ENCODE measurements at regions not wholly inside any gene's neighbourhood (a gene's known extent, or its start where the extent isn't known, plus 50 kb on each side); places are given as distances from the start of the nearest gene placed in this dataset.
"Not testable (repeated sequence)": the region's sequence is repeated elsewhere in the genome, so short reads cannot be mapped to it uniquely, and the experiment has no call there.

DNA sequence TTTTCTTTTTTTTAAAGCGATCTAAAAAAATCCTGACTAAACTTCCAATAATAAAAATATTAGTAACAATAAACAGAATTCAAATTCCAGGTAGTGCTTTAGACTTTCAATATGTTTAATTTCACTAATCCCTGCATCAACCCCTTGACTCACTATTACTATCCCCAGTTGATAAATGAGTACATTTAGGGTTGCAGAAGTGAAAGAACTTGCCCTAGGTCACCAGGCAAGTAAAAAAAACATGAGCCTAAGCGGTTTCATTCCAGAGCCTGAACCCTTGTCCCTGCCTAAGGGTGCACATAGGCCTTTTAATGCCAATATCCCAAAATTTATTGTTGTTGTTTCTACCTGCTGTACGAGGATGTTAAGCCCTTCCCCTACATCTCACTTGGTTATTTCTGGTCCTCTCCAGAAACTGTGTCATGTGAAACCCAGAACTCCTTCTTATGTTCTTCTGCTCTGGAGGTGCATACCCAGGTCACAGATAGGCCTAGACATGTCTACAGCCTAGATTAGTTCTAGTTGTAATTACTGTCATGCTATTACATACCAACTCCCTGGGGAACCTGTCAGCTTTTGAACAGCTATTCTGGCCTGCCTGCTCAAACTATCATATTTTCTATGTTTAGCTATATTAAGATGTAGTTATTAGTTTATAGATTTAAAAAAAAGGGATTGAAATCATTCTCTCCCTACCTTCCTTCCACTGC is 244.5 kb upstream of the PITX2 start:
- H3K9me3 ChIP-seq (ENCODE audit: severe bottlenecking), result no peaks in the 10 kb centered on the region
- DNase-seq, result no peak
- peaks cover 27% of the 10 kb centered on the region for H3K27me3 ChIP-seq (ENCODE audit: insufficient read depth, low read depth, severe bottlenecking)
- H3K27ac ChIP-seq, result no peak overlapping the region
- no peak overlapping the region for H3K4me3 ChIP-seq (ENCODE audit: low read depth, low read length)
- no peaks in the 10 kb centered on the region for H3K36me3 ChIP-seq
- TF ChIP-seq, protein P1, sequence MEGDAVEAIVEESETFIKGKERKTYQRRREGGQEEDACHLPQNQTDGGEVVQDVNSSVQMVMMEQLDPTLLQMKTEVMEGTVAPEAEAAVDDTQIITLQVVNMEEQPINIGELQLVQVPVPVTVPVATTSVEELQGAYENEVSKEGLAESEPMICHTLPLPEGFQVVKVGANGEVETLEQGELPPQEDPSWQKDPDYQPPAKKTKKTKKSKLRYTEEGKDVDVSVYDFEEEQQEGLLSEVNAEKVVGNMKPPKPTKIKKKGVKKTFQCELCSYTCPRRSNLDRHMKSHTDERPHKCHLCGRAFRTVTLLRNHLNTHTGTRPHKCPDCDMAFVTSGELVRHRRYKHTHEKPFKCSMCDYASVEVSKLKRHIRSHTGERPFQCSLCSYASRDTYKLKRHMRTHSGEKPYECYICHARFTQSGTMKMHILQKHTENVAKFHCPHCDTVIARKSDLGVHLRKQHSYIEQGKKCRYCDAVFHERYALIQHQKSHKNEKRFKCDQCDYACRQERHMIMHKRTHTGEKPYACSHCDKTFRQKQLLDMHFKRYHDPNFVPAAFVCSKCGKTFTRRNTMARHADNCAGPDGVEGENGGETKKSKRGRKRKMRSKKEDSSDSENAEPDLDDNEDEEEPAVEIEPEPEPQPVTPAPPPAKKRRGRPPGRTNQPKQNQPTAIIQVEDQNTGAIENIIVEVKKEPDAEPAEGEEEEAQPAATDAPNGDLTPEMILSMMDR (IDR thresholded peaks at IDR 0.05; ENCODE audit: low read depth, low read length), result no peak

DNA sequence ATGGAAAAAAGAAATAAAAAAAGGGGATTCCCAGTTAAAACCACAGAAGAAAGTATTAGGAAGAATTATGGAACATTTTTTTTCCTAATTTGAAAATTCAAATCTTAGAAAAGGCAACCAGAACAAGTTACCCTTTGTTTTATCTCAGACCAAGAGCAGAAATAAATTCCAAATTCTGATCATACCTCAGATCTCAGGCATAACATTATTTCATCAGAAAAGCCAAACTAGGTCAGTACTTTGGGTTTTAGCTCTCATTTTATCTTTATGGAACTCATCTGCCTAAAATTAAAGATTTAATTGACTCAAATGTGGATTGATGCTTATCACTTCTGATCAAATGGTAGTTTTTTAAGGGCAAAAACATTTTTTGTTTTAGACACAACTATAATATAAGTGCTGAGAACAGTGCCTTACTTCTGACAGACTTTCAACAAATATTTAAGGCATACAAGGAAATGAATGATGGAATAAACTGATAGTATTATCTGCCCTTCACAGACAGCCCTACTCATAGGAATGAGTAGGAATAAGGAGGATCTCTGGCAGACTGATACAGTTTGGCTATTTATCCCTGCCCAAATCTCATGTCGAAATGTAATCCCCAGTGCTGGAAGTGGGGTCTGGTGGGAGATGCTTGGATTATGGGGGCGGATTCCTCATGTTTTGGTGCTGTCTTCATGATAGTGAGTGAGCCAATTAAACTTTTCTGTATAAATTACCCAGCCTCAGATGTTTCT is 245.3 kb upstream of the PITX2 start:
- DNase-seq, result no peak
- TF ChIP-seq, protein P1 (IDR thresholded peaks at IDR 0.05; ENCODE audit: low read depth, low read length), result no peak

DNA sequence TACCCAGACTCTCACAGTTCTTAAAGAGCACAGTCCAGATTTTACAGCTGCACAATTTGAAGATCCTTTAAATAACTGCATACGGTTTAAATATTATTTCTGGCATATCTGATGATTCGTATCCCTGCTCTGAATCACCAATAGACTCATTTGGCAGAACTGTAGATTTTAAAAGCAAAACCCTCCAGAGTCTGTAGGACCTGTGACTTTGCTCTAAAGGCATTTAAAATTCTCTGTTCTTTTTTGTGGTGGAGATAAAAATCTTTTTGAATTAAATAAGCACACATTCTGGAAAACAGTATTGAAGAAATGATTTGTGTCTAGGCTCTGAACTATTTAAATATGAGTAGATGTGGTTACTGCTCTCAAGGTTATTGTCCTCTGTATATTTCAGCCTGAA is 246.2 kb upstream of the PITX2 start:
- TF ChIP-seq, protein P1 (IDR thresholded peaks at IDR 0.05; ENCODE audit: low read depth, low read length), result no peak
- no peak overlapping the region for H3K4me3 ChIP-seq (ENCODE audit: low read depth, low read length)
- H3K9me3 ChIP-seq (ENCODE audit: severe bottlenecking), result no peaks in the 10 kb centered on the region
- H3K27me3 ChIP-seq (ENCODE audit: insufficient read depth, low read depth, severe bottlenecking), result peaks cover 22% of the 10 kb centered on the region
- no peak overlapping the region for H3K27ac ChIP-seq
- DNase-seq, result no peak
- H3K36me3 ChIP-seq, result no peaks in the 10 kb centered on the region

More for the DNA sequence above, 245.3 kb upstream of the PITX2 start:
- Histone ChIP-seq H3K4me3 (ENCODE audit: low read depth, low read length) (no peak overlapping the region), H3K27me3 (ENCODE audit: insufficient read depth, low read depth, severe bottlenecking) (peaks cover 22% of the 10 kb centered on the region), H3K36me3 (no peaks in the 10 kb centered on the region), H3K27ac (no peak overlapping the region), H3K9me3 (ENCODE audit: severe bottlenecking) (no peaks in the 10 kb centered on the region)

DNA sequence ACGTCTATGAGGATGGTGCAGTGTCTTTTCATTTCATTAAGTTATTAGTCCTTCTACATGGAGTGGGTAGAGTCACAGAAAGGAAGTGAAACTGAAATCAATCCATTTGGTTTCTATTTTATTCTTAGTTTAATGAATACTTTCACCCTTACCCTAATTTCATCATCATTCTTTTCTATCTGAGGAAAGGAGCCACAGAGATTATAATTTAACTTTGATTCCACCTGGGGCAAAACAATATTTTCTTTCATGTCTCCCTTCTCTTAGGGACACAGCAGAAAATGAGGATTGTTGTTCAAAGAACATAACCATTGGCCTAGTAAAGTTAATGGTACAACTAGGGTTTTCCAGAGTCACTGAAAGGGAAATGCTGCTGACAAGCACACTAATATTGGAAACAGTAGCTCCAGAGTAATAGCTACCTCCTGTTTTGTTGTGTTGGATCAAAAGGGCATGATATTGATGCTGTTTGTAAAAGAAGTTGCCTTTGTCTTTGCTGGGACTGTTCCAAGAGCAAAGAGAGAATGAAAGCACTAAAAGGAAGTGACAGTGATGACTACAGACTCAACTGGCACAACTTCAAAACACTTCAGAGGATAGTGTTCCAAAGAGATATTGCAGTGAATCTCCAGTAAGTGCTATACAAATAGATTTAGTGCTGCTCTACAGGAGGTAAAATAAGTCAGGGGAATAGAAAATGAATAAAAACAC is 247.1 kb upstream of the PITX2 start:
- Histone ChIP-seq H3K27ac (no peak overlapping the region), H3K27me3 (ENCODE audit: insufficient read depth, low read depth, severe bottlenecking) (peaks cover 22% of the 10 kb centered on the region), H3K36me3 (no peaks in the 10 kb centered on the region), H3K4me3 (ENCODE audit: low read depth, low read length) (no peak overlapping the region), H3K9me3 (ENCODE audit: severe bottlenecking) (no peaks in the 10 kb centered on the region)
- TF ChIP-seq, protein P1 (IDR thresholded peaks at IDR 0.05; ENCODE audit: low read depth, low read length), result no peak
- DNase-seq, result no peak

DNA sequence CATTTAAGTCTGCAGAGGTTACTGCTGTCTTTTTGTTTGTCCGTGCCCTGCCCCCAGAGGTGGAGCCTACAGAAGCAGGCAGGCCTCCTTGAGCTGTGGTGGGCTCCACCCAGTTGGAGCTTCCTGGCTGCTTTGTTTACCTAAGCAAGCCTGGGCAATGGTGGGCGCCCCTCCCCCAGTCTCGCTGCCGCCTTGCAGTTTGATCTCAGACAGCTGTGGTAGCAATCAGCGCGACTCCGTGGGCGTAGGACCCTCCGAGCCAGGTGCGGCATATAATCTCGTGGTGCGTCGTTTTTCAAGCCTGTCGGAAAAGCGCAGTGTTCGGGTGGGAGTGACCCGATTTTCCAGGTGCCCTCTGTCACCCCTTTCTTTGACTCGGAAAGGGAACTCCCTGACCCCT is 253.3 kb upstream of the PITX2 start:
- H3K27ac ChIP-seq; H3K9me3 ChIP-seq (ENCODE audit: severe bottlenecking); H3K4me3 ChIP-seq (ENCODE audit: low read depth, low read length); DNase-seq; H3K36me3 ChIP-seq: not testable (repeated sequence)
- peaks cover 18% of the 10 kb centered on the region for H3K27me3 ChIP-seq (ENCODE audit: insufficient read depth, low read depth, severe bottlenecking)

DNA sequence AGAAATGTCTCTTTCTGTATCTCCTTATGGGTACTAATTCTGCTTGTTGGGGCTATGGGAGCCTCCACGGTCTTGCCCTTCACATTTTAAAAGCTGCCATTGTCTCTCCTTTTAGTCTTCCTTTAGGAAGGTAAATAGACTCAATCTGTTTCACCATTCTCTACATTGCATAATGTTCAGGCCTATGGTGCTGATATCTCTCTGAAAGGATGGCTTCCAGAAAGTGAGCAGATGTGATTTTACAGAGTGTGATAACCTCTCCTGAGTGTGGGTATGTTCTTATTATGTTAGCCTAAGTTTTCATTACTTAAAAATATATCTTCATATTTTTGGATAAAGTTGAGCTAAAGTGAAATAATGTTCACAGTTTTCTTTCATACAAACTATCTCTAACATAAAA is 254.0 kb upstream of the PITX2 start:
- Histone ChIP-seq H3K27me3 (ENCODE audit: insufficient read depth, low read depth, severe bottlenecking) (peaks cover 18% of the 10 kb centered on the region), H3K4me3 (ENCODE audit: low read depth, low read length) (no peak overlapping the region), H3K9me3 (ENCODE audit: severe bottlenecking) (no peaks in the 10 kb centered on the region), H3K36me3 (no peaks in the 10 kb centered on the region), H3K27ac (no peak overlapping the region)
- TF ChIP-seq, protein P1 (IDR thresholded peaks at IDR 0.05; ENCODE audit: low read depth, low read length), result no peak
- DNase-seq, result no peak

All from WERI-Rb-1 (cell line).